Endothelial cell of umbilical vein (primary cell): ENCODE measurements at regions not wholly inside any gene's neighbourhood (a gene's known extent, or its start where the extent isn't known, plus 50 kb on each side); places are given as distances from the start of the nearest gene placed in this dataset.

ENCODE experiments used
- CTCF ChIP-seq, 2 donors: IDR thresholded peaks; 1 replicate in 1 of 2; 2 replicates in 1 of 2; pipeline ENCODE4 v1.5.1; 2011; ENCODE audit warnings: low read length in 2 of 2, mild to moderate bottlenecking in 2 of 2, moderate library complexity in 2 of 2, control low read depth in 1 of 2, inconsistent platforms in 1 of 2, low read depth in 1 of 2; ENCODE audit not compliant: insufficient read depth in 1 of 2; ENCODE audit errors: extremely low read depth in 1 of 2
- EZH2 ChIP-seq: IDR thresholded peaks from 2 replicates; pipeline ENCODE4 v1.6.1; 2012; ENCODE audit warnings: borderline replicate concordance, low read depth, mild to moderate bottlenecking, moderate library complexity, low read length, inconsistent platforms; ENCODE audit not compliant: severe bottlenecking
- FOS ChIP-seq: IDR thresholded peaks from 2 replicates; pipeline ENCODE4 v1.6.1; 2011; ENCODE audit warnings: mild to moderate bottlenecking, low read length, moderate library complexity, borderline replicate concordance; ENCODE audit not compliant: insufficient read depth
- GATA2 ChIP-seq: IDR thresholded peaks from 2 replicates; pipeline ENCODE4 v1.7.0; 2011; ENCODE audit warnings: low read depth, mild to moderate bottlenecking, moderate library complexity, mixed read lengths, low read length; ENCODE audit not compliant: insufficient read length, insufficient read depth
- JUN ChIP-seq: IDR thresholded peaks from 2 replicates; pipeline ENCODE4 v1.6.1; 2011; ENCODE audit warnings: borderline replicate concordance, low read depth; ENCODE audit not compliant: insufficient read length, insufficient read depth
- MYC ChIP-seq: IDR thresholded peaks from one replicate; pipeline ENCODE4 v1.6.1; 2011; ENCODE audit warnings: mild to moderate bottlenecking, low read depth, low read length
- POLR2A ChIP-seq: IDR thresholded peaks from 2 replicates; pipeline ENCODE4 v1.6.1; 2012; ENCODE audit warnings: low read depth, mild to moderate bottlenecking, control low read depth, low read length
- POLR2AphosphoS5 ChIP-seq: IDR thresholded peaks from 2 replicates; pipeline ENCODE4 v1.6.1; 2012; ENCODE audit warnings: low read depth, mild to moderate bottlenecking, control low read depth, low read length, moderate library complexity; ENCODE audit not compliant: insufficient read depth
- TF ChIP-seq, protein P1 (sequence below): IDR thresholded peaks from 2 replicates; pipeline ENCODE4 v1.6.1; 2011; ENCODE audit not compliant: insufficient read depth, insufficient read length

- TF ChIP-seq POLR2A (no peak), MYC (no peak), CTCF (IDR thresholded peaks at IDR 0.05; ENCODE audit: extremely low read depth in 1 of 2, insufficient read depth in 1 of 2, low read depth in 1 of 2, low read length in 2 of 2) (no peak), GATA2 (no peak), FOS (no peak), POLR2AphosphoS5 (no peak), JUN (no peak), EZH2 (no peak)
- TF ChIP-seq, protein P1, sequence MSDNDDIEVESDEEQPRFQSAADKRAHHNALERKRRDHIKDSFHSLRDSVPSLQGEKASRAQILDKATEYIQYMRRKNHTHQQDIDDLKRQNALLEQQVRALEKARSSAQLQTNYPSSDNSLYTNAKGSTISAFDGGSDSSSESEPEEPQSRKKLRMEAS, result no peak
Observed at GRCh38 chr3:148601766-148602685, 95.7 kb upstream of the AGTR1 start.
